NOMO-1 (cell line): ENCODE measurements at regions not wholly inside any gene's neighbourhood (a gene's known extent, or its start where the extent isn't known, plus 50 kb on each side); places are given as distances from the start of the nearest gene placed in this dataset.

Source experiments
- DNase-seq, 2 experiments: peaks; one replicate each; lab custom pipeline; 2025; ENCODE audit not compliant: unreplicated experiment in 2 of 2; lab: John Stamatoyannopoulos, UW

- peak; percentile 67 to 96 for DNase-seq
Measured at GRCh38 chr12:14272956-14273912, 92.2 kb upstream of the ATF7IP start.

GRCh38 chr12:14273913-14274311, 91.6 kb upstream of the ATF7IP start:
- DNase-seq: peak in 1 of 2 experiments; percentile 42

GRCh38 chr12:14275111-14275510, 90.4 kb upstream of the ATF7IP start:
- DNase-seq: no peak

- peak in 1 of 2 experiments; percentile 50 for DNase-seq
Measured at GRCh38 chr12:14275886-14276285, 89.6 kb upstream of the ATF7IP start.

GRCh38 chr12:14278294-14278953, 87.1 kb upstream of the ATF7IP start:
- no peak for DNase-seq

GRCh38 chr12:14279845-14280244, 85.6 kb upstream of the ATF7IP start:
- no peak for DNase-seq

GRCh38 chr12:14280921-14281320, 84.6 kb upstream of the ATF7IP start:
- DNase-seq: no peak

- DNase-seq: no peak
Measured at GRCh38 chr12:14281539-14281938, 83.9 kb upstream of the ATF7IP start.

GRCh38 chr12:14283489-14284144, 81.9 kb upstream of the ATF7IP start:
- DNase-seq: no peak

GRCh38 chr12:14284184-14284722, 81.2 kb upstream of the ATF7IP start:
- DNase-seq: no peak

GRCh38 chr12:14289601-14290000, 75.9 kb upstream of the ATF7IP start:
- DNase-seq: no peak

GRCh38 chr12:14290951-14291350, 74.5 kb upstream of the ATF7IP start:
- DNase-seq: no peak

GRCh38 chr12:14303661-14304155, 61.8 kb upstream of the ATF7IP start:
- peak in 1 of 2 experiments; percentile 6 for DNase-seq

- DNase-seq: peak; percentile 11 to 19
Measured at GRCh38 chr12:14307004-14307403, 58.5 kb upstream of the ATF7IP start.

GRCh38 chr12:14308516-14308915, 57.0 kb upstream of the ATF7IP start:
- no peak for DNase-seq

- peak in 1 of 2 experiments; percentile 44 for DNase-seq
Measured at GRCh38 chr12:14310866-14311265, 54.6 kb upstream of the ATF7IP start.

- DNase-seq: no peak
Measured at GRCh38 chr12:14313379-14314138, 51.9 kb upstream of the ATF7IP start.

- peak; percentile 90 to 92 for DNase-seq
Measured at GRCh38 chr12:14314801-14315200, 50.7 kb upstream of the ATF7IP start.

- DNase-seq: no peak
Measured at GRCh38 chr12:14315501-14315900, 50.0 kb upstream of the ATF7IP start.
